ENCODE measurements at regions not wholly inside any gene's neighbourhood (a gene's known extent, or its start where the extent isn't known, plus 50 kb on each side); places are given as distances from the start of the nearest gene placed in this dataset.
"Not testable (repeated sequence)": the region's sequence is repeated elsewhere in the genome, so short reads cannot be mapped to it uniquely, and the experiment has no call there.

DNA sequence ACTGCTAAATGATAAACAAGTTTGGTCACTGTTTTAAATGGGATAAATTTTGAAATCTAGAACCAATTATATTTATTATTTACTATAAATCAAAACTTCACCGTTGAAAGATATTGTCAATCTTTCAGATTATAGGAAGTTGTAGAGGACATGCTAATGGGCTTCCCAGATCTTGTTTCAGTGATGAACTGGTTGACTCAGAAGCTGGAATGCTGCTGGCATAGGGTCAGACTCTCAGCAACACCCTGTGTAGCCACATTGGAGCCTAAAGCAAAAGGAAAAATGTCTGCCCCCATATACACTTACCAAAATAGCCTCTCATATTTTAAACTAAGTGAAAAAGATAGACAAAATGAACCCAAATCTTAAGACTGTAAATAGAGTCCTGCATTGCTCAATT, 916.9 kb upstream of the SOX9 start:
- no peak for DNase-seq
- Mint-ChIP-seq H3K4me3 (no peak overlapping the region), H3K4me1 (no peaks in the 10 kb centered on the region), H3K9me3 (ENCODE audit: low read depth) (peaks cover 5% of the 10 kb centered on the region), H3K36me3 (ENCODE audit: low read depth) (no peaks in the 10 kb centered on the region), H3K27ac (no peak overlapping the region), H3K27me3 (no peaks in the 10 kb centered on the region)
- ChIA-PET CTCF (no interaction called here), POLR2A (no interaction called here)
- intact Hi-C loops (cut with DNase I, micrococcal nuclease), result no loop called here
- ATAC-seq, result no peak

DNA sequence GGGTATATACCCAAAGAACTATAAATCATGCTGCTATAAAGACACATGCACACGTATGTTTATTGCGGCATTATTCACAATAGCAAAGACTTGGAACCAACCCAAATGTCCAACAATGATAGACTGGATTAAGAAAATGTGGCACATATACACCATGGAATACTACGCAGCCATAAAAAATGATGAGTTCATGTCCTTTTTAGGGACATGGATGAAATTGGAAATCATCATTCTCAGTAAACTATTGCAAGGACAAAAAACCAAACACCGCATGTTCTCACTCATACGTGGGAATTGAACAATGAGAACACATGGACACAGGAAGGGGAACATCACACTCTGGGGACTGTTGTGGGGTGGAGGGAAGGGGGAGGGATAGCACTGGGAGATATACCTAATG, 914.9 kb upstream of the SOX9 start:
- H3K4me1 Mint-ChIP-seq; H3K27ac Mint-ChIP-seq; H3K9me3 Mint-ChIP-seq (ENCODE audit: low read depth); ATAC-seq; intact Hi-C loops (cut with DNase I, micrococcal nuclease); H3K27me3 Mint-ChIP-seq; H3K4me3 Mint-ChIP-seq; CTCF ChIA-PET; POLR2A ChIA-PET; DNase-seq; H3K36me3 Mint-ChIP-seq (ENCODE audit: low read depth): not testable (repeated sequence)

- ATAC-seq, result no peak
- Mint-ChIP-seq H3K36me3 (ENCODE audit: low read depth) (no peaks in the 10 kb centered on the region), H3K9me3 (ENCODE audit: low read depth) (peaks cover 10% of the 10 kb centered on the region), H3K4me1 (no peaks in the 10 kb centered on the region), H3K4me3 (no peak overlapping the region), H3K27me3 (no peaks in the 10 kb centered on the region), H3K27ac (no peak overlapping the region)
- ChIA-PET POLR2A (no interaction called here), CTCF (no interaction called here)
- intact Hi-C loops (cut with DNase I, micrococcal nuclease), result no loop called here
- DNase-seq, result no peak
These were observed 912.6 kb upstream of the SOX9 start for GRCh38 chr17:71208111-71208704.

DNA sequence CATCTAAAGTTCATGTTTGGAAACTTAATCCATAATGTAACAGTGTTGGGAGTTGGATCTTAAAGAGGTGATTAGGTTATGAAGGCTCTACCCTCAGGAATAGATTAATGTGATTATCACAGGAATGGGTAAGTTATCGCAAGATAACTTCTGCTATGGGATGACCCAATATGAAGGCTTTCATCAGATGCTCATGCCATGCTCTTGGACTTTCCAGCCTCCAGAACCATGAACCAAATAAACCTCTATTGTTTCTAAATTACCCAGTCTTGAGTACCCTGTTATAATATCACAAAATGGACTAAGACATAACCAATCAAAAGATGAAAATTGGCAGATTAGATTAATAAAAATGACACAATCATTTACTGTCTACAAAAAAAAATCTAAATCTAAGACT, 906.9 kb upstream of the SOX9 start:
- ATAC-seq, result no peak
- H3K27ac Mint-ChIP-seq, result no peak overlapping the region

DNA sequence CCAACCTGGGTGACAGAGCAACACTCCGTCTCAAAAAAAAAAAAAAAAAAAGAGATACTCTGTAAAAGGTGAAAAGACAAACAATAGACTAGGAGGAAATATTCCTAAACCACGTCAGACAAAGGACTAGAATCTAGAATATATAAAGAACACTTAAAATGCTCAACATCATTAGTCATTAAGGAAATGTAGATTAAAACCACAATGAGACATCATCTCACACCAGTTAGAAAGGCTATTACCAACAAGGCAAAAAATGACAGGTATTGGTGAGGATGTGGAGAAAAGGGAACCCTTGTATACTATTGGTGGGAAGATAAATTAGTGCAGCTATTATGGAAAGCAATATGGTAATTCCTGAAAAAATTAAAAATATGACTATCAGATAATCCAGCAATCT, 903.1 kb upstream of the SOX9 start:
- Mint-ChIP-seq H3K4me3 (no peak overlapping the region), H3K27me3 (no peaks in the 10 kb centered on the region), H3K4me1 (no peaks in the 10 kb centered on the region), H3K36me3 (ENCODE audit: low read depth) (no peaks in the 10 kb centered on the region), H3K27ac (no peak overlapping the region), H3K9me3 (ENCODE audit: low read depth) (peaks cover 2% of the 10 kb centered on the region)
- intact Hi-C loops (cut with DNase I, micrococcal nuclease), result no loop called here
- POLR2A ChIA-PET, result no interaction called here
- ATAC-seq, result no peak
- DNase-seq, result no peak
- CTCF ChIA-PET, result no interaction called here

More for the DNA sequence above, 906.9 kb upstream of the SOX9 start:
- no peaks in the 10 kb centered on the region for H3K36me3 Mint-ChIP-seq (ENCODE audit: low read depth)
- intact Hi-C loops (cut with DNase I, micrococcal nuclease), result no loop called here
- CTCF ChIA-PET, result no interaction called here
- H3K4me3 Mint-ChIP-seq, result no peak overlapping the region
- H3K27me3 Mint-ChIP-seq, result no peaks in the 10 kb centered on the region
- peaks cover 10% of the 10 kb centered on the region for H3K9me3 Mint-ChIP-seq (ENCODE audit: low read depth)
- DNase-seq, result no peak
- POLR2A ChIA-PET, result no interaction called here
- H3K4me1 Mint-ChIP-seq, result no peaks in the 10 kb centered on the region

- H3K36me3 Mint-ChIP-seq (ENCODE audit: low read depth), result no peaks in the 10 kb centered on the region
- H3K27ac Mint-ChIP-seq, result no peak overlapping the region
- ATAC-seq, result no peak
- intact Hi-C loops (cut with DNase I, micrococcal nuclease), result no loop called here
- no peaks in the 10 kb centered on the region for H3K4me1 Mint-ChIP-seq
- H3K9me3 Mint-ChIP-seq (ENCODE audit: low read depth), result peaks cover 7% of the 10 kb centered on the region
- ChIA-PET POLR2A (no interaction called here), CTCF (no interaction called here)
- no peak for DNase-seq
- H3K27me3 Mint-ChIP-seq, result no peaks in the 10 kb centered on the region
- no peak overlapping the region for H3K4me3 Mint-ChIP-seq
These were observed 895.8 kb upstream of the SOX9 start for GRCh38 chr17:71224824-71225575.

DNA sequence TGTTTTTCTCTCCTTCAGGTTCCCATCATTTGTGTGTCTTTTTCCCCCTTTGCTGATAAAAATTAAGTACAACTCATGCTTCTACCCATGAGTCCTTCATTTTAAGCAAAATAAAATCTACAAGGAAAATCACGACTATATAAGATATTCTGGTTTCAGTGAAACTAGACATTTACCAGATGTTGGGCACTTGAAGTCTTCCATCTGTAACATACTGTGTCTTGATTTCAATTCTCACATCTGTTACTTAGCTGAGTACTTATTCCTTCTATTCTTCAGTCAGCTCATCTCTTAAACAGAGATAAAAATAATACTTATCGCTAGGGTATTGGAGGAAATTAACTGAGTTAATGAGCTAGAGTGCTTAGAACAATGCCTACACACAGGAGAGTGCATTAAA, 893.0 kb upstream of the SOX9 start:
- Mint-ChIP-seq H3K9me3 (ENCODE audit: low read depth) (peaks cover 12% of the 10 kb centered on the region), H3K4me1 (no peaks in the 10 kb centered on the region), H3K27ac (no peak overlapping the region), H3K27me3 (no peaks in the 10 kb centered on the region), H3K36me3 (ENCODE audit: low read depth) (no peaks in the 10 kb centered on the region), H3K4me3 (no peak overlapping the region)
- intact Hi-C loops (cut with DNase I, micrococcal nuclease), result no loop called here
- ATAC-seq (no peak), DNase-seq (no peak)
- CTCF ChIA-PET, result no interaction called here
- POLR2A ChIA-PET, result interaction anchor here (0.6 kb wide), 1 partner anchor 169 kb away, joined by 4 read pairs; no protein-coding TSS in a partner anchor

DNA sequence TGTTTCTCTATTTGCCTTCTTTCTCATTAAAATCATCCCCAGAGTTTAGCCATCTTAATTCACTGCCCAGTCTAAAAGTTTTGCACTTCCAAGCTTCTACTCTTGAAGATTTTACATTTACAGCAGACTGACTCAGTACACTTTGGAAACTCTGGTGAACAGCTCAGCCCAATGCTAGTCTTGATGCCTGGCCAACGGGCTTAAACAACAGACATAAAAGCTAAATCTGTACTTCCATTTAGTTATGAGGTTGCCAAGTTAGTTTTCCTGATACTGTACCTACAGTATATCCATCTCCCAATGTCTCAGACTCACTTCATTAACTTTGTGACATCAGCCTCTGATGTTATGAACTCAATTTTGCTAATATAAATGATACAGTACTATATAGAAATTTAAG, 891.8 kb upstream of the SOX9 start:
- CTCF ChIA-PET, result no interaction called here

GRCh38 chr17:71232801-71233559, 887.8 kb upstream of the SOX9 start:
- Mint-ChIP-seq H3K4me1 (no peaks in the 10 kb centered on the region), H3K36me3 (ENCODE audit: low read depth) (no peaks in the 10 kb centered on the region), H3K4me3 (no peak overlapping the region), H3K9me3 (ENCODE audit: low read depth) (peaks cover 11% of the 10 kb centered on the region), H3K27ac (no peak overlapping the region), H3K27me3 (no peaks in the 10 kb centered on the region)
- DNase-seq (no peak), ATAC-seq (no peak)
- intact Hi-C loops (cut with DNase I, micrococcal nuclease), result no loop called here
- CTCF ChIA-PET, result no interaction called here
- POLR2A ChIA-PET, result no interaction called here

More for the DNA sequence above, 891.8 kb upstream of the SOX9 start:
- DNase-seq (no peak), ATAC-seq (no peak)
- H3K4me1 Mint-ChIP-seq, result no peaks in the 10 kb centered on the region
- POLR2A ChIA-PET, result no interaction called here
- intact Hi-C loops (cut with DNase I, micrococcal nuclease), result no loop called here
- H3K9me3 Mint-ChIP-seq (ENCODE audit: low read depth), result peaks cover 12% of the 10 kb centered on the region
- no peaks in the 10 kb centered on the region for H3K36me3 Mint-ChIP-seq (ENCODE audit: low read depth)
- no peak overlapping the region for H3K4me3 Mint-ChIP-seq
- H3K27ac Mint-ChIP-seq, result no peak overlapping the region
- H3K27me3 Mint-ChIP-seq, result no peaks in the 10 kb centered on the region

DNA sequence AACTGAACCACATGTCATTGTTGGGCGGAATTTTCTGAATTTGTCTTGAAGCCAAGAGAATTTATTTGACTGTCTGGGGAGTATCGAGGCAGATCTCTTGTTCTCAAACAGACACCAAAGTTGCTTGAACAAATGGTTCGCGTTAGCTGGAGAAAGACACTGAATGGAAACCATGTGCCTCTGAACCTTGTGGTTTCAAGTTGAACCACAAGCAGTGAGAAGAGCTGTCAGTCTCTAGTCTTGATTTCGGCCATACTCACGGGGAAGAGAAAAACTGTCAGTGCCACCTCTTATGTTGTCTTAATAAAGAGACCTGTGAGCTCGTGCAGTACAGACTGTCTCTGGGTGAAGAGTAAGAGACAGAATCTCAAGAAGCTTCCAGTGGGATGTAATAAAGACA, 886.5 kb upstream of the SOX9 start:
- DNase-seq (no peak), ATAC-seq (no peak)
- ChIA-PET CTCF (no interaction called here), POLR2A (no interaction called here)
- no peaks in the 10 kb centered on the region for H3K36me3 Mint-ChIP-seq (ENCODE audit: low read depth)
- peaks cover 8% of the 10 kb centered on the region for H3K9me3 Mint-ChIP-seq (ENCODE audit: low read depth)
- intact Hi-C loops (cut with DNase I, micrococcal nuclease), result no loop called here
- H3K27me3 Mint-ChIP-seq, result no peaks in the 10 kb centered on the region
- no peak overlapping the region for H3K4me3 Mint-ChIP-seq
- no peak overlapping the region for H3K27ac Mint-ChIP-seq
- no peaks in the 10 kb centered on the region for H3K4me1 Mint-ChIP-seq

- H3K4me3 Mint-ChIP-seq, result no peak overlapping the region
- no peak overlapping the region for H3K27ac Mint-ChIP-seq
- POLR2A ChIA-PET, result no interaction called here
- no peaks in the 10 kb centered on the region for H3K36me3 Mint-ChIP-seq (ENCODE audit: low read depth)
- ATAC-seq, result no peak
- H3K4me1 Mint-ChIP-seq, result no peaks in the 10 kb centered on the region
- no peaks in the 10 kb centered on the region for H3K9me3 Mint-ChIP-seq (ENCODE audit: low read depth)
- CTCF ChIA-PET, result no interaction called here
- no peaks in the 10 kb centered on the region for H3K27me3 Mint-ChIP-seq
- intact Hi-C loops (cut with DNase I, micrococcal nuclease), result no loop called here
- no peak for DNase-seq
These were observed 882.8 kb upstream of the SOX9 start for GRCh38 chr17:71237903-71238538.
